Prostate gland (tissue), 2 donors: ENCODE measurements at regions not wholly inside any gene's neighbourhood (a gene's known extent, or its start where the extent isn't known, plus 50 kb on each side); places are given as distances from the start of the nearest gene placed in this dataset.

ENCODE experiments used
- DNase-seq: peaks from one replicate; pipeline ENCODE4 v3.0.0-alpha.2; 2019; ENCODE audit warnings: low spot score
- H3K27ac ChIP-seq, 2 donors: fragments of 200-600 bp; sonication (generic); 2 replicates each; pipeline ENCODE4 v1.5.1; 2017 to 2019
- H3K27me3 ChIP-seq: fragments of 200-600 bp; sonication (generic); replicated peaks from 2 replicates; pipeline ENCODE4 v1.5.1; 2019; ENCODE audit not compliant: insufficient read depth
- H3K36me3 ChIP-seq, 2 donors: fragments of 200-600 bp; sonication (generic); 1 replicate in 1 of 2; 2 replicates in 1 of 2; pipeline versions ENCODE4 v1.5.1 to v1.8.1; 2017 to 2019
- H3K4me1 ChIP-seq: fragments of 200-600 bp; sonication (generic); replicated peaks from 2 replicates; pipeline ENCODE4 v1.5.1; 2019
- H3K4me3 ChIP-seq, 2 donors: fragments of 200-600 bp; sonication (generic); 2 replicates each; pipeline ENCODE4 v1.5.1; 2017 to 2019
- H3K9me3 ChIP-seq: fragments of 200-600 bp; sonication (generic); 2 replicates; pipeline ENCODE4 v1.5.1; 2017
- CTCF ChIP-seq, 4 experiments: fragments of 200-600 bp in 2 of 4; fragments of 450-650 bp in 2 of 4; sonication (generic) in 2 of 4; IDR thresholded peaks; 1 replicate in 3 of 4; 2 replicates in 1 of 4; pipeline ENCODE4 v1.5.1; 2016 to 2019; ENCODE audit warnings: antibody characterized with exemption in 4 of 4, mild to moderate bottlenecking in 2 of 4, moderate library complexity in 2 of 4
- POLR2A ChIP-seq: fragments of 450-650 bp; IDR thresholded peaks from one replicate; pipeline ENCODE4 v1.6.1; 2016; ENCODE audit warnings: antibody characterized with exemption, mild to moderate bottlenecking
- POLR2AphosphoS5 ChIP-seq: sonication (generic); formaldehyde crosslinking; IDR thresholded peaks from one replicate; pipeline ENCODE4 v1.6.1; 2017; ENCODE audit warnings: antibody characterized with exemption
- WGBS: methylation state at CpG from one replicate; pipeline ENCODE4 v1.1.5; 2018; 5-methylcytosine and 5-hydroxymethylcytosine counted together
- intact Hi-C: fragments of 100-400 bp; cut with DNase I; formaldehyde crosslinking; loops from one replicate; pipeline ENCODE4 v1.14.2; 2022

- Histone ChIP-seq H3K9me3 (no peaks in the 10 kb centered on the region), H3K27ac (no peak overlapping the region), H3K4me1 (no peaks in the 10 kb centered on the region), H3K36me3 (no peaks in the 10 kb centered on the region), H3K27me3 (no peaks in the 10 kb centered on the region), H3K4me3 (no peak overlapping the region)
- intact Hi-C loops, result no loop called here
- DNase-seq, result no peak
- TF ChIP-seq POLR2AphosphoS5, result no peak
- TF ChIP-seq POLR2A, result no peak
- TF ChIP-seq CTCF (IDR thresholded peaks at IDR 0.05), result no peak
- 24% methylated on average over 3 of the region's 3 CpGs for WGBS
Observed at GRCh38 chr2:176704282-176704858, 435.1 kb downstream of the MTX2 start.

GRCh38 chr2:176709149-176709951, 440.1 kb downstream of the MTX2 start:
- TF ChIP-seq POLR2AphosphoS5 (no peak), CTCF (IDR thresholded peaks at IDR 0.05) (no peak), POLR2A (no peak)
- intact Hi-C loops, result no loop called here
- 79% methylated on average over 18 of the region's 18 CpGs for WGBS
- no peaks in the 10 kb centered on the region for H3K27me3 ChIP-seq
- no peak for DNase-seq
- no peaks in the 10 kb centered on the region for H3K9me3 ChIP-seq
- H3K4me3 ChIP-seq, result no peak overlapping the region
- no peaks in the 10 kb centered on the region for H3K4me1 ChIP-seq
- no peaks in the 10 kb centered on the region for H3K36me3 ChIP-seq
- H3K27ac ChIP-seq, result no peak overlapping the region

- intact Hi-C loops, result no loop called here
- H3K27ac ChIP-seq, result no peak overlapping the region
- DNase-seq, result no peak
- 88% methylated on average over 2 of the region's 2 CpGs for WGBS
- no peaks in the 10 kb centered on the region for H3K36me3 ChIP-seq
- H3K4me1 ChIP-seq, result no peaks in the 10 kb centered on the region
- no peak for TF ChIP-seq POLR2AphosphoS5
- no peak for TF ChIP-seq POLR2A
- TF ChIP-seq CTCF (IDR thresholded peaks at IDR 0.05), result no peak
- H3K27me3 ChIP-seq, result no peaks in the 10 kb centered on the region
- no peak overlapping the region for H3K4me3 ChIP-seq
- no peaks in the 10 kb centered on the region for H3K9me3 ChIP-seq
Observed at GRCh38 chr2:176709991-176710390, 440.7 kb downstream of the MTX2 start.

GRCh38 chr2:176710657-176711186, 441.5 kb downstream of the MTX2 start:
- WGBS, result 58% methylated on average over 7 of the region's 7 CpGs
- Histone ChIP-seq H3K4me1 (no peaks in the 10 kb centered on the region), H3K27ac (no peak overlapping the region), H3K9me3 (no peaks in the 10 kb centered on the region), H3K36me3 (no peaks in the 10 kb centered on the region), H3K27me3 (no peaks in the 10 kb centered on the region), H3K4me3 (no peak overlapping the region)
- no peak for DNase-seq
- intact Hi-C loops, result no loop called here
- no peak for TF ChIP-seq CTCF (IDR thresholded peaks at IDR 0.05)
- TF ChIP-seq POLR2A, result no peak
- TF ChIP-seq POLR2AphosphoS5, result no peak
